ENCODE measurements at regions not wholly inside any gene's neighbourhood (a gene's known extent, or its start where the extent isn't known, plus 50 kb on each side); places are given as distances from the start of the nearest gene placed in this dataset.

GRCh38 chr1:105362438-105362837 lies 1612.7 kb downstream of the AMY1C start:
- no peak for TF ChIP-seq TAF1 (IDR thresholded peaks at IDR 0.05; ENCODE audit: borderline replicate concordance, insufficient read depth, low read length)
- TF ChIP-seq REST (IDR thresholded peaks at IDR 0.05; ENCODE audit: insufficient read depth in 1 of 2, low read depth in 2 of 2, low read length in 2 of 2) = no peak
- TF ChIP-seq SIN3A (IDR thresholded peaks at IDR 0.05; ENCODE audit: borderline replicate concordance, insufficient read depth, low read length) = no peak
- no peak for TF ChIP-seq FOXP2 (optimal IDR thresholded peaks at IDR 0.05; ENCODE audit: borderline replicate concordance, extremely low read depth, extremely low read length, insufficient read depth)
- no peak for TF ChIP-seq POLR2AphosphoS5 (IDR thresholded peaks at IDR 0.05; ENCODE audit: low read depth, low read length)

GRCh38 chr1:105368446-105368845 lies 1618.7 kb downstream of the AMY1C start:
- no peak for TF ChIP-seq TAF1 (IDR thresholded peaks at IDR 0.05; ENCODE audit: borderline replicate concordance, insufficient read depth, low read length)
- TF ChIP-seq REST (IDR thresholded peaks at IDR 0.05; ENCODE audit: insufficient read depth in 1 of 2, low read depth in 2 of 2, low read length in 2 of 2) = no peak
- no peak for TF ChIP-seq SIN3A (IDR thresholded peaks at IDR 0.05; ENCODE audit: borderline replicate concordance, insufficient read depth, low read length)
- no peak for TF ChIP-seq POLR2AphosphoS5 (IDR thresholded peaks at IDR 0.05; ENCODE audit: low read depth, low read length)
- no peak for TF ChIP-seq FOXP2 (optimal IDR thresholded peaks at IDR 0.05; ENCODE audit: borderline replicate concordance, extremely low read depth, extremely low read length, insufficient read depth)

GRCh38 chr1:105373681-105374080 lies 1624.0 kb downstream of the AMY1C start:
- TF ChIP-seq REST (IDR thresholded peaks at IDR 0.05; ENCODE audit: insufficient read depth in 1 of 2, low read depth in 2 of 2, low read length in 2 of 2) (no peak), FOXP2 (optimal IDR thresholded peaks at IDR 0.05; ENCODE audit: borderline replicate concordance, extremely low read depth, extremely low read length, insufficient read depth) (no peak), SIN3A (IDR thresholded peaks at IDR 0.05; ENCODE audit: borderline replicate concordance, insufficient read depth, low read length) (no peak), TAF1 (IDR thresholded peaks at IDR 0.05; ENCODE audit: borderline replicate concordance, insufficient read depth, low read length) (no peak), POLR2AphosphoS5 (IDR thresholded peaks at IDR 0.05; ENCODE audit: low read depth, low read length) (no peak)

- TF ChIP-seq FOXP2 (optimal IDR thresholded peaks at IDR 0.05; ENCODE audit: borderline replicate concordance, extremely low read depth, extremely low read length, insufficient read depth) (no peak), REST (IDR thresholded peaks at IDR 0.05; ENCODE audit: insufficient read depth in 1 of 2, low read depth in 2 of 2, low read length in 2 of 2) (no peak), POLR2AphosphoS5 (IDR thresholded peaks at IDR 0.05; ENCODE audit: low read depth, low read length) (no peak), TAF1 (IDR thresholded peaks at IDR 0.05; ENCODE audit: borderline replicate concordance, insufficient read depth, low read length) (no peak), SIN3A (IDR thresholded peaks at IDR 0.05; ENCODE audit: borderline replicate concordance, insufficient read depth, low read length) (no peak)
Measured at GRCh38 chr1:105386489-105386888, 1636.8 kb downstream of the AMY1C start.

- TF ChIP-seq POLR2AphosphoS5 (IDR thresholded peaks at IDR 0.05; ENCODE audit: low read depth, low read length) = no peak
- no peak for TF ChIP-seq REST (IDR thresholded peaks at IDR 0.05; ENCODE audit: insufficient read depth in 1 of 2, low read depth in 2 of 2, low read length in 2 of 2)
- TF ChIP-seq TAF1 (IDR thresholded peaks at IDR 0.05; ENCODE audit: borderline replicate concordance, insufficient read depth, low read length) = no peak
Measured at GRCh38 chr1:105396001-105396400, 1646.3 kb downstream of the AMY1C start.
